Keratinocyte (primary cell): ENCODE measurements at regions not wholly inside any gene's neighbourhood (a gene's known extent, or its start where the extent isn't known, plus 50 kb on each side); places are given as distances from the start of the nearest gene placed in this dataset.
"Not testable (repeated sequence)": the region's sequence is repeated elsewhere in the genome, so short reads cannot be mapped to it uniquely, and the experiment has no call there.

Experiments
- DNase-seq: peaks from one replicate; pipeline ENCODE4 v3.0.0-alpha.2; 2011; ENCODE audit warnings: low read depth, missing footprints, low spot score
- FAIRE-seq: peaks from 2 replicates; lab custom pipeline; 2011; peaks lifted over from hg19 to GRCh38; lab: Jason Lieb, UNC
- H2AFZ ChIP-seq: 2 replicates; pipeline ENCODE4 v1.6.0; 2012; ENCODE audit warnings: low read length, control low read depth, inconsistent platforms; ENCODE audit not compliant: control insufficient read depth
- H3K27ac ChIP-seq: 2 replicates; pipeline ENCODE4 v1.5.1; 2011; ENCODE audit warnings: low read length; ENCODE audit not compliant: control insufficient read depth, insufficient read depth
- H3K27me3 ChIP-seq: 3 replicates; pipeline ENCODE4 v1.6.0; 2011; ENCODE audit warnings: low read length; ENCODE audit not compliant: control insufficient read depth, insufficient read depth; ENCODE audit errors: extremely low read depth
- H3K36me3 ChIP-seq, 2 experiments: 2 replicates in 1 of 2; 3 replicates in 1 of 2; pipeline ENCODE4 v1.5.1; 2011; ENCODE audit warnings: low read length in 2 of 2, mild to moderate bottlenecking in 1 of 2; ENCODE audit not compliant: control insufficient read depth in 2 of 2, insufficient read depth in 2 of 2; ENCODE audit errors: extremely low read depth in 1 of 2
- H3K4me1 ChIP-seq: 3 replicates; pipeline ENCODE4 v1.5.1; 2011; ENCODE audit warnings: low read length; ENCODE audit not compliant: control insufficient read depth, insufficient read depth; ENCODE audit errors: extremely low read depth
- H3K4me2 ChIP-seq: 3 replicates; pipeline ENCODE4 v1.6.0; 2011; ENCODE audit warnings: low read depth, low read length; ENCODE audit not compliant: control insufficient read depth, insufficient read depth; ENCODE audit errors: extremely low read depth
- H3K4me3 ChIP-seq, 3 experiments: fragments of 200-600 bp in 1 of 3; sonication (generic) in 1 of 3; 2 replicates in 2 of 3; 3 replicates in 1 of 3; pipeline ENCODE4 v1.5.1; 2011 to 2016; ENCODE audit warnings: low read length in 3 of 3, mild to moderate bottlenecking in 3 of 3, control low read depth in 2 of 3, inconsistent platforms in 1 of 3, low read depth in 1 of 3, mixed read lengths in 1 of 3, mixed run types in 1 of 3, moderate library complexity in 1 of 3; ENCODE audit not compliant: control insufficient read depth in 2 of 3, insufficient read depth in 2 of 3; ENCODE audit errors: extremely low read depth in 1 of 3
- H3K79me2 ChIP-seq: 2 replicates; pipeline ENCODE4 v1.6.0; 2012; ENCODE audit warnings: low read length; ENCODE audit not compliant: control insufficient read depth, insufficient read depth
- H3K9ac ChIP-seq: 3 replicates; pipeline ENCODE4 v1.6.0; 2011; ENCODE audit warnings: low read length; ENCODE audit not compliant: control insufficient read depth, insufficient read depth; ENCODE audit errors: extremely low read depth
- H3K9me1 ChIP-seq: 3 replicates; pipeline ENCODE4 v1.6.0; 2011; ENCODE audit warnings: low read length; ENCODE audit not compliant: control insufficient read depth, insufficient read depth; ENCODE audit errors: extremely low read depth
- H3K9me3 ChIP-seq: 2 replicates; pipeline ENCODE4 v1.5.1; 2012; ENCODE audit warnings: low read depth, low read length; ENCODE audit not compliant: control insufficient read depth
- H4K20me1 ChIP-seq: 3 replicates; pipeline ENCODE4 v1.6.0; 2011; ENCODE audit warnings: low read length; ENCODE audit not compliant: control insufficient read depth, insufficient read depth; ENCODE audit errors: extremely low read depth
- EZH2 ChIP-seq: IDR thresholded peaks from one replicate; pipeline ENCODE4 v1.6.1; 2012; ENCODE audit warnings: inconsistent platforms, mild to moderate bottlenecking, low read length, moderate library complexity
- dilution Hi-C: fragments of 300-500 bp; cut with MboI; formaldehyde crosslinking; loops from one replicate; pipeline ENCODE4 v1.7.0; 2020; ENCODE audit warnings: low sequenced_read_pairs; ENCODE audit not compliant: extremely low pct_ligation_motif_present
- TF ChIP-seq, protein P1 (sequence below), 3 experiments: IDR thresholded peaks in 1 of 3; conservative IDR thresholded peaks in 1 of 3; optimal IDR thresholded peaks in 1 of 3; 2 replicates in 2 of 3; 3 replicates in 1 of 3; pipeline versions ENCODE3 to v1.5.1; 2011; ENCODE audit warnings: low read length in 3 of 3, mild to moderate bottlenecking in 3 of 3, moderate library complexity in 2 of 3, control low read depth in 1 of 3, inconsistent platforms in 1 of 3; ENCODE audit not compliant: insufficient read depth in 2 of 3; ENCODE audit errors: extremely low read depth in 1 of 3

DNA sequence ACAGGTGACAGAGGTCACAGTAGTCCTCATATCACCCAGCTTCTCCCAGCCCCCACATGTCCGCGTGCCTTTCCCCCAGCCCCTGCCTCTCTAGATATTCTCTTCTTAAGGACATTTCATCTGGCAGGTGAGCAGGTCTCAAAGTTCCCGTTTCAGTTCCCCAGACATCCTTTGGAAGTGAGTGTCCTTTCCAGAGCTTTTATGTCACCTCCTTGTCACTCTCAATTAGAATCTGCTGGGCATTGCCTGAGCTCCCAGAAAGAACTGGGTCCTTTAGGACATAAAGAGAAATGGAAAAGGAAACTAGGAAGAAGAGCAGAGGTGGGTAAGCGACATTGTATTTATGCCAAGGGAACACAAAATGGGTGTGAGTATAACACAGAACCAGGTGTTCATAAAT lies 66.9 kb upstream of the CEP85L start:
- Histone ChIP-seq H3K36me3 (no peaks in the 10 kb centered on the region), H3K27ac (no peak overlapping the region), H3K9ac (no peak overlapping the region), H3K4me2 (no peak overlapping the region), H3K9me3 (no peaks in the 10 kb centered on the region), H3K9me1 (no peaks in the 10 kb centered on the region), H3K27me3 (no peaks in the 10 kb centered on the region), H3K79me2 (no peaks in the 10 kb centered on the region), H2AFZ (no peak overlapping the region), H3K4me1 (peaks cover 5% of the 10 kb centered on the region), H4K20me1 (no peaks in the 10 kb centered on the region), H3K4me3 (no peak overlapping the region)
- dilution Hi-C loops: no loop called here
- DNase-seq (no peak), FAIRE-seq (no peak)
- no peak for TF ChIP-seq EZH2
- TF ChIP-seq, protein P1, sequence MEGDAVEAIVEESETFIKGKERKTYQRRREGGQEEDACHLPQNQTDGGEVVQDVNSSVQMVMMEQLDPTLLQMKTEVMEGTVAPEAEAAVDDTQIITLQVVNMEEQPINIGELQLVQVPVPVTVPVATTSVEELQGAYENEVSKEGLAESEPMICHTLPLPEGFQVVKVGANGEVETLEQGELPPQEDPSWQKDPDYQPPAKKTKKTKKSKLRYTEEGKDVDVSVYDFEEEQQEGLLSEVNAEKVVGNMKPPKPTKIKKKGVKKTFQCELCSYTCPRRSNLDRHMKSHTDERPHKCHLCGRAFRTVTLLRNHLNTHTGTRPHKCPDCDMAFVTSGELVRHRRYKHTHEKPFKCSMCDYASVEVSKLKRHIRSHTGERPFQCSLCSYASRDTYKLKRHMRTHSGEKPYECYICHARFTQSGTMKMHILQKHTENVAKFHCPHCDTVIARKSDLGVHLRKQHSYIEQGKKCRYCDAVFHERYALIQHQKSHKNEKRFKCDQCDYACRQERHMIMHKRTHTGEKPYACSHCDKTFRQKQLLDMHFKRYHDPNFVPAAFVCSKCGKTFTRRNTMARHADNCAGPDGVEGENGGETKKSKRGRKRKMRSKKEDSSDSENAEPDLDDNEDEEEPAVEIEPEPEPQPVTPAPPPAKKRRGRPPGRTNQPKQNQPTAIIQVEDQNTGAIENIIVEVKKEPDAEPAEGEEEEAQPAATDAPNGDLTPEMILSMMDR (optimal IDR thresholded peaks at IDR 0.05 in 1 of 3, IDR thresholded peaks at IDR 0.05 in 1 of 3, conservative IDR thresholded peaks at IDR 0.05 in 1 of 3; ENCODE audit: extremely low read depth in 1 of 3, insufficient read depth in 2 of 3, low read length in 3 of 3): no peak

- DNase-seq: no peak
- TF ChIP-seq, protein P1 (optimal IDR thresholded peaks at IDR 0.05 in 1 of 3, IDR thresholded peaks at IDR 0.05 in 1 of 3, conservative IDR thresholded peaks at IDR 0.05 in 1 of 3; ENCODE audit: extremely low read depth in 1 of 3, insufficient read depth in 2 of 3, low read length in 3 of 3): no peak
These were observed 65.7 kb upstream of the CEP85L start for GRCh38 chr6:118717106-118717505.

DNA sequence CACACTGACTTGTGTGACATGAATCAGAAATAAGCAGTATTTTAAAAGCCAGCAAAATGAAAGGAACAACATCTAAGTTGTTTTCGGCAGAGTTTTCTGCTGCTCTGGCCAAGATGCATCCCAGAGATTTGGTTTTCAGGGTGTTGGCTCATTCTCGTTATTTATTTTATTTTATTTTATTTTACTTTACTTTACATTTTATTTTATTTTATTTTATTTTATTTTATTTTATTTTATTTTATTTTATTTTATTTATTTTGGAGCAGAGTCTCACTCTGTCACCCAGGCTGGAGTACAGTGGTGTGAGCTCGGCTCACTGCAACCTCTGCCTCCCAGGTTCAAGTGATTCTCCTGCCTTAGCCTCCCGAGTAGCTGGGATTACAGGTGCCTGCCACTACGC lies 64.5 kb upstream of the CEP85L start:
- not testable (repeated sequence) for DNase-seq, H3K9ac ChIP-seq

More at GRCh38 chr6:118717106-118717505, 65.7 kb upstream of the CEP85L start:
- no peak overlapping the region for H3K9ac ChIP-seq
- no peak overlapping the region for H3K27ac ChIP-seq
- no peaks in the 10 kb centered on the region for H3K79me2 ChIP-seq
- H3K27me3 ChIP-seq: no peaks in the 10 kb centered on the region
- H3K9me1 ChIP-seq: no peaks in the 10 kb centered on the region
- H3K4me2 ChIP-seq: no peak overlapping the region
- no peak for FAIRE-seq
- H3K36me3 ChIP-seq: no peaks in the 10 kb centered on the region
- no peaks in the 10 kb centered on the region for H3K9me3 ChIP-seq
- no peak overlapping the region for H2AFZ ChIP-seq
- dilution Hi-C loops: no loop called here
- H3K4me1 ChIP-seq: peaks cover 8% of the 10 kb centered on the region
- H4K20me1 ChIP-seq: no peaks in the 10 kb centered on the region
- H3K4me3 ChIP-seq: no peak overlapping the region

More for the DNA sequence above, 64.5 kb upstream of the CEP85L start:
- H3K27me3 ChIP-seq, H3K4me2 ChIP-seq, H3K36me3 ChIP-seq, H3K4me1 ChIP-seq, H3K9me3 ChIP-seq, FAIRE-seq, H3K9me1 ChIP-seq, H3K27ac ChIP-seq, H3K79me2 ChIP-seq, H4K20me1 ChIP-seq, dilution Hi-C loops, H3K4me3 ChIP-seq, H2AFZ ChIP-seq: not testable (repeated sequence)
